CD4-positive, alpha-beta T cell treated with Interleukin-6 for 4 hours (primary cell): ENCODE measurements at regions not wholly inside any gene's neighbourhood (a gene's known extent, or its start where the extent isn't known, plus 50 kb on each side); places are given as distances from the start of the nearest gene placed in this dataset.

ENCODE experiments used
- DNase-seq: peaks from one replicate; pipeline ENCODE4 v3.0.0-alpha.2; 2020; ENCODE audit warnings: mixed read lengths

GRCh38 chr10:28250782-28251181 lies 52.1 kb downstream of the MPP7 start:
- no peak for DNase-seq

GRCh38 chr10:28250358-28250757 lies 52.5 kb downstream of the MPP7 start:
- no peak for DNase-seq

- no peak for DNase-seq
These were observed 53.4 kb downstream of the MPP7 start for GRCh38 chr10:28249512-28249911.

GRCh38 chr10:28248092-28248491 lies 54.8 kb downstream of the MPP7 start:
- DNase-seq, result peak; percentile 7

GRCh38 chr10:28246023-28246422 lies 56.8 kb downstream of the MPP7 start:
- no peak for DNase-seq

- no peak for DNase-seq
These were observed 58.9 kb downstream of the MPP7 start for GRCh38 chr10:28243923-28244322.

- no peak for DNase-seq
These were observed 60.2 kb downstream of the MPP7 start for GRCh38 chr10:28242555-28243204.

- DNase-seq, result peak; percentile 48
These were observed 61.0 kb downstream of the MPP7 start for GRCh38 chr10:28241741-28242399.

GRCh38 chr10:28240400-28240799 lies 62.5 kb downstream of the MPP7 start:
- no peak for DNase-seq

GRCh38 chr10:28236591-28236990 lies 66.3 kb downstream of the MPP7 start:
- DNase-seq, result no peak

GRCh38 chr10:28220811-28221210 lies 82.1 kb downstream of the MPP7 start:
- no peak for DNase-seq

GRCh38 chr10:28219251-28219650 lies 83.6 kb downstream of the MPP7 start:
- no peak for DNase-seq

GRCh38 chr10:28217848-28218247 lies 85.0 kb downstream of the MPP7 start:
- peak; percentile 12 for DNase-seq

- no peak for DNase-seq
These were observed 86.9 kb downstream of the MPP7 start for GRCh38 chr10:28215930-28216329.

- no peak for DNase-seq
These were observed 88.6 kb downstream of the MPP7 start for GRCh38 chr10:28214219-28214618.

GRCh38 chr10:28211759-28212158 lies 91.1 kb downstream of the MPP7 start:
- DNase-seq, result no peak

GRCh38 chr10:28207799-28208198 lies 95.1 kb downstream of the MPP7 start:
- DNase-seq, result no peak

GRCh38 chr10:28202941-28203352 lies 99.9 kb downstream of the MPP7 start:
- DNase-seq, result no peak

- DNase-seq, result no peak
These were observed 101.2 kb downstream of the MPP7 start for GRCh38 chr10:28201410-28202400.

GRCh38 chr10:28200775-28201174 lies 102.1 kb downstream of the MPP7 start:
- DNase-seq, result no peak

GRCh38 chr10:28199941-28200340 lies 102.9 kb downstream of the MPP7 start:
- DNase-seq, result no peak

GRCh38 chr10:28190196-28190595 lies 112.7 kb downstream of the MPP7 start:
- DNase-seq, result no peak

- DNase-seq, result no peak
These were observed 114.3 kb downstream of the MPP7 start for GRCh38 chr10:28188526-28188925.
